GM23338 (cell line): ENCODE measurements at regions not wholly inside any gene's neighbourhood (a gene's known extent, or its start where the extent isn't known, plus 50 kb on each side); places are given as distances from the start of the nearest gene placed in this dataset.

Experiments used
- CREB1 ChIP-seq: fragments of 250-450 bp; sonication (Bioruptor Pico); IDR thresholded peaks from 2 replicates; pipeline ENCODE4 v1.5.0; 2020; ENCODE audit warnings: low read depth, mild to moderate bottlenecking, moderate library complexity
- CTCF ChIP-seq, 2 experiments: fragments of 200-600 bp in 1 of 2; sonication (generic) in 1 of 2; conservative IDR thresholded peaks; 2 replicates each; pipeline versions ENCODE4 v1.5.1 to v1.6.1; 2016 to 2017; ENCODE audit warnings: antibody characterized with exemption in 2 of 2, low read depth in 2 of 2, mild to moderate bottlenecking in 2 of 2, moderate library complexity in 1 of 2
- ETS1 ChIP-seq: IDR thresholded peaks from 2 replicates; pipeline ENCODE4 v1.6.1; 2016; ENCODE audit warnings: antibody characterized with exemption
- EZH2 ChIP-seq: fragments of 200-600 bp; sonication (generic); IDR thresholded peaks from one replicate; pipeline ENCODE4 v1.8.0; 2017; ENCODE audit warnings: antibody characterized with exemption, mild to moderate bottlenecking, low read depth; ENCODE audit not compliant: unreplicated experiment
- EZH2phosphoT487 ChIP-seq: fragments of 200-600 bp; sonication (generic); IDR thresholded peaks from one replicate; pipeline ENCODE4 v1.8.1; 2018; ENCODE audit warnings: antibody characterized with exemption; ENCODE audit not compliant: unreplicated experiment
- NANOG ChIP-seq: IDR thresholded peaks from 2 replicates; pipeline ENCODE4 v1.6.1; 2016; ENCODE audit warnings: antibody characterized with exemption, borderline replicate concordance
- POLR2AphosphoS5 ChIP-seq: IDR thresholded peaks from 2 replicates; pipeline ENCODE4 v1.6.1; 2016; ENCODE audit warnings: antibody characterized with exemption, low read depth
- REST ChIP-seq: IDR thresholded peaks from one replicate; pipeline ENCODE4 v1.6.1; 2018; ENCODE audit warnings: antibody characterized with exemption; ENCODE audit not compliant: unreplicated experiment
- ZNF114 ChIP-seq: fragments of 250-450 bp; sonication (Bioruptor Pico); IDR thresholded peaks from 2 replicates; pipeline ENCODE4 v1.5.0; 2020; ENCODE audit warnings: mild to moderate bottlenecking, moderate library complexity
- ZNF462 ChIP-seq: fragments of 250-450 bp; sonication (Bioruptor Pico); IDR thresholded peaks from 2 replicates; pipeline ENCODE4 v1.5.0; 2020; ENCODE audit warnings: mild to moderate bottlenecking, moderate library complexity

- TF ChIP-seq CTCF (conservative IDR thresholded peaks at IDR 0.05; ENCODE audit: low read depth in 2 of 2) (no peak), REST (no peak), EZH2 (no peak), POLR2AphosphoS5 (no peak), CREB1 (no peak), ETS1 (no peak), EZH2phosphoT487 (no peak), ZNF462 (CRISPR knock-in tag) (no peak), ZNF114 (CRISPR knock-in tag) (no peak), NANOG (no peak)
Measured at GRCh38 chr6:25118038-25118437, 161.1 kb upstream of the CARMIL1 start.
